Parathyroid adenoma (tissue), 2 donors: ENCODE measurements at regions not wholly inside any gene's neighbourhood (a gene's known extent, or its start where the extent isn't known, plus 50 kb on each side); places are given as distances from the start of the nearest gene placed in this dataset.

Experiments used
- H2AFZ ChIP-seq: fragments of 300-600 bp; sonication (generic); one replicate; pipeline ENCODE4 v1.7.0; 2017; ENCODE audit warnings: antibody characterized with exemption, mild to moderate bottlenecking
- H3K27ac ChIP-seq: fragments of 300-600 bp; sonication (generic); one replicate; pipeline ENCODE4 v1.7.0; 2017
- H3K27me3 ChIP-seq: fragments of 300-600 bp; sonication (generic); one replicate; pipeline ENCODE4 v1.7.0; 2017; ENCODE audit warnings: low read length; ENCODE audit not compliant: control insufficient read depth, insufficient read depth
- H3K36me3 ChIP-seq: fragments of 300-600 bp; sonication (generic); one replicate; pipeline ENCODE4 v1.7.0; 2017; ENCODE audit warnings: low read length; ENCODE audit not compliant: control insufficient read depth, insufficient read depth
- H3K4me1 ChIP-seq: fragments of 300-600 bp; sonication (generic); one replicate; pipeline ENCODE4 v1.7.0; 2017; ENCODE audit warnings: control low read depth
- H3K4me2 ChIP-seq: fragments of 300-600 bp; sonication (generic); one replicate; pipeline ENCODE4 v1.7.0; 2017; ENCODE audit warnings: low read length
- H3K4me3 ChIP-seq: fragments of 300-600 bp; sonication (generic); one replicate; pipeline ENCODE4 v1.7.0; 2017; ENCODE audit warnings: low read depth, low read length
- H3K79me2 ChIP-seq: fragments of 300-600 bp; sonication (generic); one replicate; pipeline ENCODE4 v1.7.0; 2017; ENCODE audit warnings: control low read depth
- H3K9ac ChIP-seq: fragments of 300-600 bp; sonication (generic); one replicate; pipeline ENCODE4 v1.7.0; 2017; ENCODE audit warnings: mild to moderate bottlenecking
- H3K9me3 ChIP-seq: fragments of 300-600 bp; sonication (generic); one replicate; pipeline ENCODE4 v1.7.0; 2017; ENCODE audit warnings: low read length; ENCODE audit not compliant: control insufficient read depth
- TF ChIP-seq, protein P1 (sequence below): fragments of 300-600 bp; sonication (generic); IDR thresholded peaks from one replicate; pipeline ENCODE4 v1.7.0; 2017; ENCODE audit warnings: antibody characterized with exemption, mild to moderate bottlenecking
- donor health status: primary hyperparathyroidism.

DNA sequence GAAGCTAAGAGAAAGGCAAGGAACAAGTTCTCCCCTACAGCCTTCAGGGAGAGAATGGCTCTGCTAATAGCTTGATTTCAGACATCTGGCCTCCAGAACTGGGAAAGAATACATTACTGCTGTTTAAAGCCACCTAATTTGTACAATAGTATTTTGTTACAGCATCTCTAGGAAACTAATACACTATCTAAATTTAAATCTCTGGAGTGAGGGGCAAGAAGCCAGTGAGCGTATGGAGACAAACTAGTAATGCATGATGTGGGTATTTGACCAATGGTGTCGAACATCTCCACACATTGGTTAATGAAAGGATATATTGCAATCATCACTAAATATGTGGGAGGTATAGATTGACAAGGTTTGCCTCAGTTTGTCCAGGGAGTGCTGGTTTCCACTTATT, 451.5 kb downstream of the EPM2A start:
- H3K4me2 ChIP-seq, result no peak overlapping the region
- H3K9ac ChIP-seq, result no peak overlapping the region
- no peak overlapping the region for H3K27ac ChIP-seq
- no peaks in the 10 kb centered on the region for H3K4me1 ChIP-seq
- no peak overlapping the region for H3K4me3 ChIP-seq
- H3K9me3 ChIP-seq, result no peaks in the 10 kb centered on the region
- no peaks in the 10 kb centered on the region for H3K27me3 ChIP-seq
- H2AFZ ChIP-seq, result no peak overlapping the region
- no peaks in the 10 kb centered on the region for H3K79me2 ChIP-seq
- TF ChIP-seq, protein P1, sequence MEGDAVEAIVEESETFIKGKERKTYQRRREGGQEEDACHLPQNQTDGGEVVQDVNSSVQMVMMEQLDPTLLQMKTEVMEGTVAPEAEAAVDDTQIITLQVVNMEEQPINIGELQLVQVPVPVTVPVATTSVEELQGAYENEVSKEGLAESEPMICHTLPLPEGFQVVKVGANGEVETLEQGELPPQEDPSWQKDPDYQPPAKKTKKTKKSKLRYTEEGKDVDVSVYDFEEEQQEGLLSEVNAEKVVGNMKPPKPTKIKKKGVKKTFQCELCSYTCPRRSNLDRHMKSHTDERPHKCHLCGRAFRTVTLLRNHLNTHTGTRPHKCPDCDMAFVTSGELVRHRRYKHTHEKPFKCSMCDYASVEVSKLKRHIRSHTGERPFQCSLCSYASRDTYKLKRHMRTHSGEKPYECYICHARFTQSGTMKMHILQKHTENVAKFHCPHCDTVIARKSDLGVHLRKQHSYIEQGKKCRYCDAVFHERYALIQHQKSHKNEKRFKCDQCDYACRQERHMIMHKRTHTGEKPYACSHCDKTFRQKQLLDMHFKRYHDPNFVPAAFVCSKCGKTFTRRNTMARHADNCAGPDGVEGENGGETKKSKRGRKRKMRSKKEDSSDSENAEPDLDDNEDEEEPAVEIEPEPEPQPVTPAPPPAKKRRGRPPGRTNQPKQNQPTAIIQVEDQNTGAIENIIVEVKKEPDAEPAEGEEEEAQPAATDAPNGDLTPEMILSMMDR, result no peak
- no peaks in the 10 kb centered on the region for H3K36me3 ChIP-seq

DNA sequence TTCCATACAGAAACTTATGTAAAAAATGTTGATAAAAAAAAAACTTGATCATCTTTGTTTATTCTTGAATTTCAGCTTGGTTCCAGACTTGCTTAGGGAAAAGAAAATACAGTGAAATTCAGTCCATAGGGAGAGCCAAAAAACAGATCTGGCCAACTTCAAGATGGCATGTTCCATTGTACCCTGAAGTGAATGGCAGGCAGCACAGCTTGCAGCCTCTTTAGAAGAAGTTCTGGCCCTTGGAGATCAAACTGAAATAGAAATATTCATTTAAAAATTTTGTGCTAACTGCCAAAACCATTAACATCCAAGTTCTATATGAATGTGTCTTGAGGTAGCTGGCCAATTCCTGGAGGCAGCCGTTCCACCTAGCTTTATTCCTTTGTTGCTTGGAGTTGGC, 448.4 kb downstream of the EPM2A start:
- no peak overlapping the region for H2AFZ ChIP-seq

DNA sequence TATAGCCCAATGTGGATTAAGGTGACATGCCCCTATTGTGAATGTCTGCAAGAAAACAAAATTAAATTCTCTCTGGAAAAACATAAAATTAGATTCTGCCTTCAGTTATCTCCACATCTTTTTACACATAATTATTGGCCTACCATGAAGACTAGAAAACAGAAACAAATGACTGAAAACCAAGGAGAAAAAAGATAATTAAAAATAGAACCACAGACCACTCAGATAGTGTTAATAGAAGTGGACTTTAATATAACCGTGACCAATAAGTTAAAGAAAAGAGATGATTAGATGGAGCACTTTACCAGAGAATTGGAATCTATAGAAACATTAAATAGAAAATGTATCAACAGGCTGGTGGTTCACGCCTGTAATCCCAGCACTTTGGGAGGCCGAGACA, 445.7 kb downstream of the EPM2A start:
- H3K9me3 ChIP-seq, result peaks cover 5% of the 10 kb centered on the region
- H3K79me2 ChIP-seq, result no peaks in the 10 kb centered on the region
- H3K4me3 ChIP-seq, result no peak overlapping the region
- no peak overlapping the region for H3K4me2 ChIP-seq
- TF ChIP-seq, protein P1, result no peak
- H3K27ac ChIP-seq, result no peak overlapping the region
- no peaks in the 10 kb centered on the region for H3K27me3 ChIP-seq
- no peaks in the 10 kb centered on the region for H3K4me1 ChIP-seq
- H3K36me3 ChIP-seq, result no peaks in the 10 kb centered on the region
- no peak overlapping the region for H2AFZ ChIP-seq
- H3K9ac ChIP-seq, result no peak overlapping the region

More for the DNA sequence above, 448.4 kb downstream of the EPM2A start:
- Histone ChIP-seq H3K36me3 (no peaks in the 10 kb centered on the region), H3K27ac (no peak overlapping the region), H3K79me2 (no peaks in the 10 kb centered on the region), H3K4me3 (no peak overlapping the region), H3K9ac (no peak overlapping the region), H3K4me2 (no peak overlapping the region), H3K4me1 (no peaks in the 10 kb centered on the region), H3K9me3 (peaks cover 5% of the 10 kb centered on the region), H3K27me3 (no peaks in the 10 kb centered on the region)
- TF ChIP-seq, protein P1, result no peak

DNA sequence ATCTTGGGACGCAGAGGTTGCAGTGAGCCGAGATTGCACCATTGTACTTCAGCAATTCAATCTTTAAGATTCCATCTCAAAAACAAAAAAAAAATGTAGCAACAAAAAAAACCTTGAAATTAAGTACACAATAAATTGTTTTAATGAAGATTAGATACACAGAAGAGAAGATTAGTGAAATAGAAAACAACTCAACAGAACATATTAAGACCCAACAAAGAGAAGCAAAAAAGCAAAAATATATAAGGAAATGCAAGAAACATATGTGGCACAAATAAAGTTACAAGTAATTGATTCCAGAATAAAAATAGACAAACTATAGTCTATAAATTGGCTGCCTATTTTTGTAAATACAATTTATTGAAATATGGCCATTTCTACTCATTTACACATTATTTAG, 445.2 kb downstream of the EPM2A start:
- H3K79me2 ChIP-seq, result no peaks in the 10 kb centered on the region
- no peaks in the 10 kb centered on the region for H3K27me3 ChIP-seq
- TF ChIP-seq, protein P1, result no peak
- H3K27ac ChIP-seq, result no peak overlapping the region
- H3K4me3 ChIP-seq, result no peak overlapping the region
- H3K4me2 ChIP-seq, result no peak overlapping the region
- no peaks in the 10 kb centered on the region for H3K4me1 ChIP-seq
- no peaks in the 10 kb centered on the region for H3K36me3 ChIP-seq
- no peak overlapping the region for H2AFZ ChIP-seq
- H3K9ac ChIP-seq, result no peak overlapping the region
- peaks cover 5% of the 10 kb centered on the region for H3K9me3 ChIP-seq

DNA sequence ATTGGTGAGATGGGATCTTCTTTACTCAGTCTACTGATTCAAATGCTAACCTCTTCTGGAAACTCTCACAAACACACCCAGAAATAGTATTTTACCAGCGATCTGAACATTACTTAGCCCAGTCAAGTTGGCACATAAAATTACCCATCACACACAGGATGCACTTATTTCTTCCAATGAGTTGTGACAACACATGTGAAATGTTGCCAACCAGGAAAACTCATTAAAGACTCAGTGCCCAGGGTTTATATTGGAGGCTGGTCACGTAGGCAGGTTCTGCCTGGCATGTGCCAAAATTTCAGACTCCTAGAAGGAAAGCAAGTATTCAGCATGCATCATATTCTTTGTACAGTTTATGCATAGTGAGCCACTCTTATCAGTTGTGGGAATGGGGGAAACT, 443.3 kb downstream of the EPM2A start:
- H3K9ac ChIP-seq, result no peak overlapping the region
- peaks cover 5% of the 10 kb centered on the region for H3K9me3 ChIP-seq
- no peaks in the 10 kb centered on the region for H3K36me3 ChIP-seq
- no peak overlapping the region for H2AFZ ChIP-seq
- no peak overlapping the region for H3K4me2 ChIP-seq
- no peak overlapping the region for H3K4me3 ChIP-seq
- no peak overlapping the region for H3K27ac ChIP-seq
- no peaks in the 10 kb centered on the region for H3K4me1 ChIP-seq
- TF ChIP-seq, protein P1, result no peak
- no peaks in the 10 kb centered on the region for H3K79me2 ChIP-seq
- no peaks in the 10 kb centered on the region for H3K27me3 ChIP-seq
